Peyer's patch (tissue), 4 donors: ENCODE measurements at regions not wholly inside any gene's neighbourhood (a gene's known extent, or its start where the extent isn't known, plus 50 kb on each side); places are given as distances from the start of the nearest gene placed in this dataset.

Experiments
- CTCF ChIP-seq, 6 experiments: fragments of 450-650 bp in 4 of 6; fragments of 200-600 bp in 2 of 6; sonication (generic) in 1 of 6; IDR thresholded peaks; one replicate each; pipeline ENCODE4 v1.5.1; 2017 to 2019; ENCODE audit warnings: antibody characterized with exemption in 6 of 6, mild to moderate bottlenecking in 3 of 6, moderate library complexity in 1 of 6
- POLR2A ChIP-seq, 2 donors: fragments of 450-650 bp; IDR thresholded peaks; one replicate each; pipeline ENCODE4 v1.5.1; 2017; ENCODE audit warnings: antibody characterized with exemption in 2 of 2, mild to moderate bottlenecking in 2 of 2, moderate library complexity in 2 of 2

GRCh38 chr18:42508683-42509296 is 553.8 kb downstream of the PIK3C3 start:
- no peak for TF ChIP-seq CTCF (IDR thresholded peaks at IDR 0.05)
- no peak for TF ChIP-seq POLR2A (IDR thresholded peaks at IDR 0.05)
